Tibial nerve (tissue), 3 donors: ENCODE measurements at regions not wholly inside any gene's neighbourhood (a gene's known extent, or its start where the extent isn't known, plus 50 kb on each side); places are given as distances from the start of the nearest gene placed in this dataset.

Experiments used
- CTCF ChIP-seq, 5 experiments: fragments of 200-600 bp in 3 of 5; fragments of 450-650 bp in 2 of 5; sonication (generic) in 3 of 5; IDR thresholded peaks; one replicate each; pipeline ENCODE4 v1.5.1; 2016 to 2019; ENCODE audit warnings: antibody characterized with exemption in 5 of 5, mild to moderate bottlenecking in 3 of 5, moderate library complexity in 2 of 5
- POLR2A ChIP-seq, 2 donors: fragments of 450-650 bp; IDR thresholded peaks; one replicate each; pipeline ENCODE4 v1.6.1; 2017; ENCODE audit warnings: antibody characterized with exemption in 2 of 2, mild to moderate bottlenecking in 2 of 2, moderate library complexity in 2 of 2

GRCh38 chr7:125934955-125935354, 1005.3 kb upstream of the POT1 start:
- TF ChIP-seq POLR2A (IDR thresholded peaks at IDR 0.05) (no peak), CTCF (IDR thresholded peaks at IDR 0.05) (no peak)
